Activated CD8-positive, alpha-beta T cell treated with anti-CD3 and anti-CD28 coated beads, Interleukin-2, amount 10 ng/mL, durations not matched to agents 7 days and 5 days (primary cell): ENCODE measurements at regions not wholly inside any gene's neighbourhood (a gene's known extent, or its start where the extent isn't known, plus 50 kb on each side); places are given as distances from the start of the nearest gene placed in this dataset.

Source experiments
- ATAC-seq: fragments of 150-1000 bp; cut with Tn5 transposase; one replicate; pipeline ENCODE4 v1.10.0; 2021; ENCODE audit warnings: moderate library complexity
- CTCF ChIA-PET: fragments of 350-600 bp; sonication (Branson Sonifier 250); formaldehyde crosslinking; loops from one replicate; lab custom pipeline; 2021; ENCODE audit warnings: antibody characterized with exemption; lab: Charles Lee
- POLR2A ChIA-PET: fragments of 350-600 bp; sonication (Branson Sonifier 250); formaldehyde crosslinking; loops from one replicate; lab custom pipeline; 2021; ENCODE audit warnings: antibody characterized with exemption; lab: Charles Lee
- DNase-seq: peaks from one replicate; pipeline ENCODE4 v3.0.0-alpha.2; 2020
- H3K27ac Mint-ChIP-seq: one replicate; pipeline ENCODE4 v1.8.0; 2021; ENCODE audit warnings: mild to moderate bottlenecking, mixed read lengths
- H3K27me3 Mint-ChIP-seq: one replicate; pipeline ENCODE4 v1.8.0; 2021; ENCODE audit warnings: low read depth, mixed read lengths
- H3K36me3 Mint-ChIP-seq: one replicate; pipeline ENCODE4 v1.8.0; 2021; ENCODE audit warnings: low read depth, mixed read lengths
- H3K4me1 Mint-ChIP-seq: one replicate; pipeline ENCODE4 v1.8.0; 2021; ENCODE audit warnings: low read depth, mixed read lengths
- H3K4me3 Mint-ChIP-seq: one replicate; pipeline ENCODE4 v1.8.0; 2021; ENCODE audit warnings: mild to moderate bottlenecking, mixed read lengths
- H3K9me3 Mint-ChIP-seq: one replicate; pipeline ENCODE4 v1.8.0; 2022; ENCODE audit warnings: mixed read lengths; ENCODE audit not compliant: insufficient read depth

DNA sequence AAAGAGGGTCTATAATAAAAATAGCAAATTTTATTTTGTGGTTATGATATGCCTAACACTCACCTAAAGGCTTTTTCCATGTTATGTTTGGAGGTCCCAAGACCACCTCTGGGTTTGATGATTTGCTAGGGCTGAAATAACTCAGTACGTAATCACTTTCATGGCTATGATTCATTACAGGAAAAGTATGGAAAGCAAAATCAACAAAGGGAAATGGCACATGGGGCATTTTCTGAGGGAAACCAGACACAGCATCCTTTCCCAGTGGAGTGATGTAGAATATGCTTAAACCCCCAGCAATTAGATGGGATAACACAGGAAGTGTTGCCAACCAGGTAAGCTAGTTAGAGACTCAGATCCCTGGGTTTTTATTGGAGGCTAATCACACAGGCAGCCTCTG, 701.6 kb upstream of the CBLB start:
- Mint-ChIP-seq H3K36me3 (no peaks in the 10 kb centered on the region), H3K27ac (no peak overlapping the region), H3K9me3 (no peaks in the 10 kb centered on the region), H3K4me1 (no peaks in the 10 kb centered on the region), H3K4me3 (no peak overlapping the region), H3K27me3 (peaks cover 3% of the 10 kb centered on the region)
- POLR2A ChIA-PET = no interaction called here
- no peak for ATAC-seq
- no peak for DNase-seq
- CTCF ChIA-PET = no interaction called here

DNA sequence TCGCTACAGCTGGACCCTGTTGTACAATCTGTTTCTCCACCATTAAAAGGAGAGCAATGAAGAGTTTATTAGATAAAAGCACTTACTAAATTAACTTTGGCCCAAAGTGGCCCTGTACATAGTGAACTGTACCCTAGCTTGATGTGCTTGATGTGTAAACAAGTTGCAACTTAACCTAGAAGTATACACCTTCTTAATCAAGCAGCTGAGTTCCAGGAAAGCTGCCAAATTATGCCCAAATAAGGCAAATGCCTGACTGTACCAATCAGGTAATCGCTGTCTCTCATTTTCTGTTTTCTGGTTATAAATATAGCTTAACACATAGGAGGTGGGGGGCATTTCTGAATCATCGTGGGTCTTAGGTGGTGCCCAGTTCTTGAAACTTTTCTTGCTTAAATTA, 704.8 kb upstream of the CBLB start:
- H3K4me1 Mint-ChIP-seq = no peaks in the 10 kb centered on the region
- ChIA-PET POLR2A (no interaction called here), CTCF (interaction anchor here (1.6 kb wide), 1 partner anchor 36 kb away, joined by 4 read pairs; no protein-coding TSS in a partner anchor)
- ATAC-seq (no peak), DNase-seq (no peak)
- H3K4me3 Mint-ChIP-seq = no peak overlapping the region
- H3K27ac Mint-ChIP-seq = no peak overlapping the region
- peaks cover 3% of the 10 kb centered on the region for H3K27me3 Mint-ChIP-seq
- no peaks in the 10 kb centered on the region for H3K9me3 Mint-ChIP-seq
- no peaks in the 10 kb centered on the region for H3K36me3 Mint-ChIP-seq

DNA sequence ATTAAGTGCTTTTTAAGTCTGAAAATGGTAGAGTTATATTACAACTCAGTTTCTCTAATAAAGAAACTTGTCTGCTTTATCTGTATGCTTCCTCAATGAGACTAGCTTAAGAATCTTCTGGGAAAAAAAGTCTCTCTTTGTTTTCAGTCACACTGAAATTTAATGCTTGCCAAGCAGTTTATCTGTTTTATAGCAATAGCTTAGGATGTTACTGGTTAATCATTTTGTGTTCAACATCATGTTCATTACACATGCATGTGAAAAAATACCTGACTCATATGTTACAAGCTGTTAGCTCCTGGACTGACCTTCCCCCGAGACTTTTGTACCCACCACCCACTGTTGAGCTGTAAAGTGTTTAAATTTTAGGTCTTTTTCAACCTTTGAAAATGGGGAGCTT, 706.2 kb upstream of the CBLB start:
- peaks cover 3% of the 10 kb centered on the region for H3K27me3 Mint-ChIP-seq
- ATAC-seq (no peak), DNase-seq (no peak)
- no peak overlapping the region for H3K4me3 Mint-ChIP-seq
- H3K9me3 Mint-ChIP-seq = no peaks in the 10 kb centered on the region
- CTCF ChIA-PET = interaction anchor here (1.4 to 1.6 kb wide), 2 partner anchors 13 to 34 kb away, joined by 3 to 4 read pairs; no protein-coding TSS in a partner anchor
- POLR2A ChIA-PET = no interaction called here
- no peak overlapping the region for H3K27ac Mint-ChIP-seq
- H3K36me3 Mint-ChIP-seq = no peaks in the 10 kb centered on the region
- H3K4me1 Mint-ChIP-seq = no peaks in the 10 kb centered on the region

DNA sequence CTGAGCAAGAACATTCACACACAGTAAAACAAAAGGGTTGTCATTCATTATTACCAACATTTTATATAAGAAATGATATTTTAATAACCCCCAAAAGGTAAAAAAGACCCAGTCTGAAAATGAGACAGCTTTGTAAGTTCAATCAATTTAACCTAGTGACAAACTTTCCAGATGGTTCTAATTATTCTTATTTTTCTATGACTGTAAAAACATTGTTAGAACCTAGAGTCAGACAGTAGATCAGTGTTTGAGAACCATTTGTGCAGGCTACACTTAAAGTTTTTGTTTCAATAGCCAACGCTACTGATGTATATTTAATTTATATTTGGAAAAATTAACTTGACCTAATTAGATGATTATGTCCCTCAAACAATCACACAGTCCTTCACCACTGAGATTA, 708.4 kb upstream of the CBLB start:
- ATAC-seq = no peak
- H3K4me1 Mint-ChIP-seq = no peaks in the 10 kb centered on the region
- no peaks in the 10 kb centered on the region for H3K27me3 Mint-ChIP-seq
- DNase-seq = no peak
- no peaks in the 10 kb centered on the region for H3K36me3 Mint-ChIP-seq
- H3K4me3 Mint-ChIP-seq = no peak overlapping the region
- no peak overlapping the region for H3K27ac Mint-ChIP-seq
- ChIA-PET POLR2A (no interaction called here), CTCF (no interaction called here)
- H3K9me3 Mint-ChIP-seq = no peaks in the 10 kb centered on the region

DNA sequence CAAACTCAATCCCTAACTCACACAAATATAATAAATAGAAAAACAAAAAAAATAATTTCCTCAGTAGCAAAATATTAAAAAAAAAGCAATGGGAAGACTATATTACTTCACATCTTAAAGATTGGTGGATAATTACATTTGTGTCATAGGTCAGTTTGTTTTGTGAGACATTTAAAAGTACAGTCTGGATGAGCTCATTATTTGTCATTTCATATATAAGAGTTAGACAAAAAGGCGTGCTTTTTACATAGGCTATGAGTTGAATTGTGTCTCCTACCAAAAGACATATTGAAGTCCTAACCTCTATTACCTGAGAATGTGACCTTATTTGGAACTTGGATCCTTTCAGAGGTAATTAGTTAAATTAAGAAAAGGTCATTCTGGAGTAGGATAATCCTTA, 710.1 kb upstream of the CBLB start:
- Mint-ChIP-seq H3K9me3 (no peaks in the 10 kb centered on the region), H3K27ac (no peak overlapping the region), H3K27me3 (no peaks in the 10 kb centered on the region), H3K4me1 (no peaks in the 10 kb centered on the region), H3K4me3 (no peak overlapping the region), H3K36me3 (no peaks in the 10 kb centered on the region)
- DNase-seq = no peak
- no peak for ATAC-seq
- POLR2A ChIA-PET = no interaction called here
- CTCF ChIA-PET = no interaction called here

DNA sequence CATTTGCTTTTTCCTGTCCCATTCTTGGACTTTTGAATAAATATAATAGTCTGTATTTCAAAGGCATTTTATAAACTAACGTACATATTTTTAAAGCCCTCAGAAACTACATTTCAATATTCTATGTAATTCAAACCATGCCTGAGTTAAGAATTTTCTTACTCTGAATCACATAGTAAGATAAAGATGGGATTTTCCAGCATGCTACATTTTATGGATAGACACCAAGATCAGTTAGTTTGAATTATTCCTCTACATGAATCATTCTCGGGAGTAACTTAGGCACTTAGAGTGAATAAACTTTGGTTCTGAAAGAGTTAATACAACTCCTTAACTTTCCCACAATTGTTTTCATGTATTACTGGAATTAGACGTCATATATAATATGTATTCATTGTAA, 713.3 kb upstream of the CBLB start:
- no peaks in the 10 kb centered on the region for H3K36me3 Mint-ChIP-seq
- no peak overlapping the region for H3K27ac Mint-ChIP-seq
- DNase-seq (no peak), ATAC-seq (no peak)
- H3K4me1 Mint-ChIP-seq = no peaks in the 10 kb centered on the region
- H3K27me3 Mint-ChIP-seq = no peaks in the 10 kb centered on the region
- no peak overlapping the region for H3K4me3 Mint-ChIP-seq
- H3K9me3 Mint-ChIP-seq = no peaks in the 10 kb centered on the region
- ChIA-PET POLR2A (no interaction called here), CTCF (no interaction called here)

DNA sequence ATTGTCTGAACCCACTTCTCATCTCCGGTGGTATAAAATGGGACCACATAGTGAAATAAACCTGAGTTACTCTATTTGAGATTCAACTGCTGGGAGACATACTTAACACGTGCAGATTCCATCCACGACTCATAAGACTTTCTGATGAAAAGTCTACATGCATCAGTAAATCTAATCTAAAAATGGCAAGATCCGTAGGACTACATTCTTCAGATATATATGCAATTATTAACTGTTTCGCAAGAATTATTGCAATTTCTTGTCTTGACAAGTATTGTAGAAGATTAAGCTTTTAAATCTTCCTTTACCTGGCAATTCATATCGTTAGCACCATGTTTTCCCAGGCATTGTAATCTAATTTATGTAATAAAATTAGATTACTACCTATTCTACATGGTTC, 718.7 kb upstream of the CBLB start:
- Mint-ChIP-seq H3K27ac (no peak overlapping the region), H3K9me3 (no peaks in the 10 kb centered on the region), H3K36me3 (no peaks in the 10 kb centered on the region), H3K4me3 (no peak overlapping the region), H3K4me1 (no peaks in the 10 kb centered on the region), H3K27me3 (no peaks in the 10 kb centered on the region)
- ChIA-PET POLR2A (no interaction called here), CTCF (interaction anchor here (1.2 kb wide), 1 partner anchor 12 kb away, joined by 3 read pairs; no protein-coding TSS in a partner anchor)
- no peak for DNase-seq
- no peak for ATAC-seq

DNA sequence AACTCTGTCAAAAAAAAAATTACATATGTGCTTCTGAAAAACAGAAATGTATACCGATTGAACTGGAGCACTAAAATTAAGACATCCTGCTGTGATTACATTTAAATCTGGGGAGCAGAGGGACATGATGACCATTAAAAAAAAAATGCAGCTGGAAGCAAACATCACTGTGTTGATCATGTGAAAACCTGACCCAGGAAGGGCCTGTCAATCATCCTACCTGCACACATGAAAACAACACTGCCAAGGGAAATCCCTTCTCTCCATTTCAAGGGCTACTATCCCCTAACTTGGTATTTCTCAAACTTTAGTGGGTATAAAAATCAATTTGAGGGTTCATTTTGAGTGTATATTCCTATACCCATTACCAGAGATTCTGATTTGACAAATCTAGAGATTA, 719.9 kb upstream of the CBLB start:
- DNase-seq (no peak), ATAC-seq (no peak)
- no peaks in the 10 kb centered on the region for H3K9me3 Mint-ChIP-seq
- no peaks in the 10 kb centered on the region for H3K27me3 Mint-ChIP-seq
- no peaks in the 10 kb centered on the region for H3K4me1 Mint-ChIP-seq
- H3K27ac Mint-ChIP-seq = no peak overlapping the region
- POLR2A ChIA-PET = no interaction called here
- CTCF ChIA-PET = interaction anchor here (1.2 kb wide), 1 partner anchor 13 kb away, joined by 3 read pairs; no protein-coding TSS in a partner anchor
- H3K36me3 Mint-ChIP-seq = no peaks in the 10 kb centered on the region
- no peak overlapping the region for H3K4me3 Mint-ChIP-seq

DNA sequence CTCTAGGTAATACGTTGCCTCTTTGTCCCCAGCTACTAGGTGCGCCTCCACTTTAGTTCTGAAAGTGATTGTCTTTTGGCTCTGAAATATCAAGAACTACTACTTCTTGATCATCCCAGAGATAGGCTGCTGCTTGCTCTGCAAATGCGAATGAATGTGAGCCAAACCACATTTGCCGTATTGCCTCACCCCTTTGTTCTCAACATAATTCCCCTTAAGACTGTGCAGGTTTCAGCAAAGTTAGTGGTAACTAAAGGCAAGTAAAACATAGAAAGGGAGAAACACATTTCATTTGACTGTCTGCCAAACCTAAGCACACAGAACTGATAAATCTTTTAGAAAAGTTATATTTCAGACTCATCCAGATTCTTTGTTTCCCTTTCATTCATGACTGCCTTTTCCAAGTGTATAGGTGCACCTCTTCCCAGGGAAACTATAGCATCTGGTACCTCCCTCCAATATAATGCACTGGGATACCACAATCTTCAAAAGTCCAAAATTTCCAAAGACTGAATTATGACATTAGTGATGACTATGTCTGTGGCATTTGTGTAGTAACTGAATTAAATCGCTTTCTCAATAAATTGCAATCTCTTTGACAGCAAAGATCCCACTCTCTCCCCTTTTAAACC, 720.6 kb upstream of the CBLB start:
- POLR2A ChIA-PET = no interaction called here
- Mint-ChIP-seq H3K9me3 (peaks cover 3% of the 10 kb centered on the region), H3K27ac (no peak overlapping the region), H3K27me3 (no peaks in the 10 kb centered on the region), H3K4me1 (no peaks in the 10 kb centered on the region), H3K4me3 (no peak overlapping the region), H3K36me3 (no peaks in the 10 kb centered on the region)
- CTCF ChIA-PET = no interaction called here
- ATAC-seq = no peak
- DNase-seq = no peak

DNA sequence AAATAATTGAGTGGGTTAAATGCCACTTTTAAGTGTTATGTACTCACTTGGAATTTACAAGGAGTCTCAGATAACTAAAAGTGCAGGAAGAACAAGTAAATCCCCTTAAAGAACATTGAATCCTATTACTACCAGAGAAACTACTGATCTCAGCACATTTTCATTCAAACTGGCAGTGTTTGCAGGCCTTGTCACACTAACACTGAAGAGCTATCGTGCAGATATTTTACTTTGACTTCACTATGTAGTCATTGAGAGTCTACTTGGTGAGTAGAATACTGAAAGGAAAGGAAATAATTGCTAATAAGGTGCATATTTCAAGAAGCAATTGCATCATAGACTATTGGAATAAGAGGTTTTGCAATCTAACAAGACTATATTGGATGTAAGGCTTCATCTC, 721.4 kb upstream of the CBLB start:
- H3K27me3 Mint-ChIP-seq = no peaks in the 10 kb centered on the region
- H3K9me3 Mint-ChIP-seq = peaks cover 3% of the 10 kb centered on the region
- ChIA-PET CTCF (no interaction called here), POLR2A (no interaction called here)
- no peaks in the 10 kb centered on the region for H3K36me3 Mint-ChIP-seq
- H3K27ac Mint-ChIP-seq = no peak overlapping the region
- ATAC-seq = no peak
- no peaks in the 10 kb centered on the region for H3K4me1 Mint-ChIP-seq
- H3K4me3 Mint-ChIP-seq = no peak overlapping the region
- DNase-seq = no peak

DNA sequence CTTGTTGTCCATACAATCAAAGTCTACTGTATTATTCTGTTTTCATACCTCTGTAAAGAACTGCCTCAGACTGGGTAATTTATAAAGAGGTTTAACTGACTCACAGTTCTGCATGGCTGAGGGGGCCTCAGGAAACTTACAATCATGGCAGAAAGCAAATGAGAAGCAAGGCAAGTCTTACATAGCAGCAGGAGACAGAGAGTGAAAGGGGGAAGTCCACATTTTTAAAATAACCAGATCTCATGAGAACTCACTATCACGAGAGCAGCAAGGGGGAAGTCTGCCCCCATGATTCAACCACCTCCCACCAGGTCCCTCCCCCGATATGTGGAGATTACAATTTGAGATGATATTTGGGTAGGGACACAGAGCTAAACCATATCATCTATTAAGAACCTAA, 724.6 kb upstream of the CBLB start:
- Mint-ChIP-seq H3K9me3 (peaks cover 16% of the 10 kb centered on the region), H3K4me3 (no peak overlapping the region), H3K27ac (no peak overlapping the region), H3K27me3 (no peaks in the 10 kb centered on the region), H3K36me3 (no peaks in the 10 kb centered on the region), H3K4me1 (no peaks in the 10 kb centered on the region)
- ChIA-PET POLR2A (no interaction called here), CTCF (no interaction called here)
- ATAC-seq (no peak), DNase-seq (no peak)

DNA sequence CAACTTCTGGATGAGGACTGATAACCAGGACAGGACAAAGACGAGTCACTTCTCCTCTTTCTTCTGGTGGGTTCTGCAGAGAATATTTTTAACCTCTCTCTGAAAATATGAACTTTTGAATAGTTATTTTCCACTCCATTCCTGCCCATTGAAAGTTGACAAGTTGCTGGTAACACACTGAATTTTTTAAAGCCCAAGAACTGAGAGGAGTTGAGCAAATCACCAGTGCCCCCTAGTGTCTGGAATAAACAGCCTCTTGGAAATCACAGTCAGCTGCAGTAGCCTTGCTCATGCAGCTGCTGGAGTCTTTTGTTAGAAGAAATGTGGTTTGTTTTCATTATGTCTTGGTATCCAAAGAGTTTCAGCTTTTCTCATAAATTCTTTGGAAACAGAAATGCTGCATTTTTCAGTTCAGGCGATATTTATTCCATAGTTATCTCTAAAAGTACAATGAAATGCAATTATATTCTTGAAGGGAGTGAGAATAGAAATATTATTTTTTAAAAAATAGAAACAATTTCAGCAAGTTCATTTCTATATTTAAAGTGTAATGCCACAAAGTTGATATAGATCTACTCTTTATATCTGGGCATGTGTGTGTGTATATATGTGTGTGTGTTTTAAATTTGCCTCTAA, 741.0 kb upstream of the CBLB start:
- Mint-ChIP-seq H3K9me3 (peaks cover 11% of the 10 kb centered on the region), H3K36me3 (peaks cover 9% of the 10 kb centered on the region), H3K27ac (no peak overlapping the region), H3K27me3 (no peaks in the 10 kb centered on the region), H3K4me3 (no peak overlapping the region), H3K4me1 (peaks cover 8% of the 10 kb centered on the region)
- ChIA-PET POLR2A (interaction anchor here (1.3 kb wide), 1 partner anchor 740 kb away, joined by 5 read pairs; the partner anchor contains the start of gene CBLB), CTCF (interaction anchor here (0.6 to 1.8 kb wide), 27 partner anchors 10 to 1241 kb away, joined by 3 to 11 read pairs (median 4); partner anchors contain the start of gene CBLB)
- DNase-seq = peak; percentile 77
- peak; percentile 79 for ATAC-seq
